Transverse colon (tissue), 4 donors: ENCODE measurements at regions not wholly inside any gene's neighbourhood (a gene's known extent, or its start where the extent isn't known, plus 50 kb on each side); places are given as distances from the start of the nearest gene placed in this dataset.

Experiments
- CTCF ChIP-seq, 5 experiments: fragments of 200-600 bp in 3 of 5; fragments of 450-650 bp in 2 of 5; sonication (generic) in 3 of 5; IDR thresholded peaks; 1 replicate in 2 of 5; 2 replicates in 3 of 5; pipeline ENCODE4 v1.5.1; 2016 to 2017; ENCODE audit warnings: antibody characterized with exemption in 5 of 5, inconsistent platforms in 3 of 5, mild to moderate bottlenecking in 2 of 5, moderate library complexity in 1 of 5
- EP300 ChIP-seq: sonication (generic); formaldehyde crosslinking; IDR thresholded peaks from one replicate; pipeline ENCODE4 v1.6.1; 2017; ENCODE audit warnings: antibody characterized with exemption, low read depth
- POLR2A ChIP-seq: fragments of 450-650 bp; IDR thresholded peaks from one replicate; pipeline ENCODE4 v1.6.1; 2016; ENCODE audit warnings: antibody characterized with exemption, mild to moderate bottlenecking, moderate library complexity
- POLR2AphosphoS5 ChIP-seq, 3 donors: sonication (generic); formaldehyde crosslinking; IDR thresholded peaks; one replicate each; pipeline ENCODE4 v1.6.1; 2016; ENCODE audit warnings: antibody characterized with exemption in 3 of 3

- TF ChIP-seq CTCF (IDR thresholded peaks at IDR 0.05) (no peak), EP300 (no peak), POLR2A (no peak), POLR2AphosphoS5 (IDR thresholded peaks at IDR 0.05) (no peak)
Measured at GRCh38 chr7:15929411-15929810, 242.9 kb upstream of the MEOX2 start.
